WTC11 (cell line): ENCODE measurements at regions not wholly inside any gene's neighbourhood (a gene's known extent, or its start where the extent isn't known, plus 50 kb on each side); places are given as distances from the start of the nearest gene placed in this dataset.

Experiments
- ATAC-seq: fragments of 200-7000 bp; cut with Tn5 transposase; 2 replicates; pipeline ENCODE4 v1.10.0; 2021; ENCODE audit warnings: mild to moderate bottlenecking, moderate library complexity
- CTCF ChIA-PET: fragments of 300-600 bp; sonication (Branson Sonifier 250); formaldehyde crosslinking; loops from one replicate; lab custom pipeline; 2021; ENCODE audit warnings: antibody characterized with exemption; lab: Charles Lee
- POLR2A ChIA-PET: fragments of 350-600 bp; sonication (Branson Sonifier 250); formaldehyde crosslinking; loops from one replicate; lab custom pipeline; 2021; ENCODE audit warnings: antibody characterized with exemption; lab: Charles Lee
- DNase-seq: peaks from one replicate; pipeline ENCODE4 v3.0.0; 2021; ENCODE audit warnings: low spot score
- H3K27ac Mint-ChIP-seq: 2 replicates; pipeline ENCODE4 v1.8.0; 2021; ENCODE audit warnings: mixed read lengths
- H3K27me3 Mint-ChIP-seq: 2 replicates; pipeline ENCODE4 v1.8.0; 2021; ENCODE audit warnings: low read depth, mild to moderate bottlenecking, moderate library complexity, mixed read lengths
- H3K36me3 Mint-ChIP-seq: 2 replicates; pipeline ENCODE4 v1.8.0; 2021; ENCODE audit warnings: mixed read lengths
- H3K4me1 Mint-ChIP-seq: 2 replicates; pipeline ENCODE4 v1.8.0; 2022; ENCODE audit warnings: mixed read lengths
- H3K4me3 Mint-ChIP-seq: 2 replicates; pipeline ENCODE4 v1.8.0; 2021; ENCODE audit warnings: mild to moderate bottlenecking, moderate library complexity, mixed read lengths
- H3K9me3 Mint-ChIP-seq: 2 replicates; pipeline ENCODE4 v1.8.0; 2021; ENCODE audit warnings: mixed read lengths
- ATF1 ChIP-seq: sonication (generic); formaldehyde crosslinking; IDR thresholded peaks from 2 replicates; pipeline ENCODE4 v1.8.1; 2023; ENCODE audit warnings: mild to moderate bottlenecking, moderate library complexity, missing genetic modification reagents
- ESRRA ChIP-seq: sonication (generic); formaldehyde crosslinking; IDR thresholded peaks from 2 replicates; pipeline ENCODE4 v1.8.1; 2022; ENCODE audit warnings: mild to moderate bottlenecking, missing genetic modification reagents, borderline replicate concordance
- FOXP1 ChIP-seq: sonication (generic); formaldehyde crosslinking; IDR thresholded peaks from 2 replicates; pipeline ENCODE4 v1.8.0; 2022; ENCODE audit warnings: missing genetic modification reagents, mild to moderate bottlenecking, moderate library complexity, borderline replicate concordance
- GTF2I ChIP-seq: fragments of 250-450 bp; sonication (Bioruptor Pico); conservative IDR thresholded peaks from 2 replicates; pipeline ENCODE4 v1.4.0; 2021; ENCODE audit warnings: mild to moderate bottlenecking
- KAT7 ChIP-seq: sonication (generic); formaldehyde crosslinking; IDR thresholded peaks from 2 replicates; pipeline ENCODE4 v1.8.1; 2023; ENCODE audit warnings: missing genetic modification reagents, mild to moderate bottlenecking, borderline replicate concordance
- NFYB ChIP-seq: sonication (generic); formaldehyde crosslinking; conservative IDR thresholded peaks from 2 replicates; pipeline ENCODE4 v1.8.0; 2022; ENCODE audit warnings: low read depth, missing genetic modification reagents
- OVOL2 ChIP-seq: fragments of 250-450 bp; sonication (Bioruptor Pico); IDR thresholded peaks from 2 replicates; pipeline ENCODE4 v1.9.0; 2021; ENCODE audit warnings: mild to moderate bottlenecking, borderline replicate concordance
- TEAD4 ChIP-seq: sonication (generic); formaldehyde crosslinking; IDR thresholded peaks from 2 replicates; pipeline ENCODE4 v1.8.0; 2022; ENCODE audit warnings: mild to moderate bottlenecking, missing genetic modification reagents
- ZNF219 ChIP-seq: sonication (generic); formaldehyde crosslinking; IDR thresholded peaks from 2 replicates; pipeline ENCODE4 v1.8.0; 2023; ENCODE audit warnings: missing genetic modification reagents, mild to moderate bottlenecking, borderline replicate concordance
- ZNF263 ChIP-seq: sonication (generic); formaldehyde crosslinking; IDR thresholded peaks from 2 replicates; pipeline ENCODE4 v1.8.1; 2022; ENCODE audit warnings: low read depth, mild to moderate bottlenecking, moderate library complexity, missing genetic modification reagents
- ZNF317 ChIP-seq: sonication (generic); formaldehyde crosslinking; IDR thresholded peaks from 2 replicates; pipeline ENCODE4 v1.8.1; 2023; ENCODE audit warnings: low read depth, mild to moderate bottlenecking, moderate library complexity, missing genetic modification reagents, borderline replicate concordance
- TF ChIP-seq, protein P1 (sequence below): sonication (generic); formaldehyde crosslinking; IDR thresholded peaks from 2 replicates; pipeline ENCODE4 v1.8.0; 2023; ENCODE audit warnings: mild to moderate bottlenecking, missing genetic modification reagents
- TF ChIP-seq, protein P2 (sequence below): fragments of 250-450 bp; sonication (Bioruptor Pico); IDR thresholded peaks from 2 replicates; pipeline ENCODE4 v1.9.0; 2021; ENCODE audit warnings: mild to moderate bottlenecking
- TF ChIP-seq, protein P3 (sequence below): sonication (generic); formaldehyde crosslinking; IDR thresholded peaks from 2 replicates; pipeline ENCODE4 v1.8.1; 2022; ENCODE audit warnings: mild to moderate bottlenecking, moderate library complexity, missing genetic modification reagents
- TF ChIP-seq, protein P4 (sequence below): fragments of 200-600 bp; IDR thresholded peaks from 2 replicates; pipeline ENCODE4 v1.8.0; 2022; ENCODE audit warnings: antibody characterized with exemption

DNA sequence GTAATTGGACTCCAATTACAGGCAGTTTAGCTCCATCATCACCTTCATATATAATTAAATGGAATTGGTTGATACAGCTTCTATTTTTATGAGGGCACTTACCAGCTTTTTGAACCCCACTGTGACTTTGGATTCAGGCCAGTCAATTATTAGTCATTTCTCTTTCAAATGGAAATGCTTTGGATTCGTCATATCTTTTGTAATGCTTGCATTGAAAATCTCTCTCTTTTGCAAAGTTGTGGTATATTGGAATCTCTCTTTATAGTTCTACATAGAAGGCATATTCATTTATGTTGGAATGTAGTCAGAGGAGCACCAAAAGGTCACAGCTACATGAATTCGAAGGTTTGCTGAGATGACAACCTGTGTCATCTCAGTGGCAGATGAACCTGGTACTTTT is 1074.3 kb upstream of the SLC10A2 start:
- Mint-ChIP-seq H3K27me3 (no peaks in the 10 kb centered on the region), H3K4me1 (peaks cover 32% of the 10 kb centered on the region), H3K4me3 (no peak overlapping the region), H3K27ac (no peak overlapping the region), H3K9me3 (no peaks in the 10 kb centered on the region), H3K36me3 (no peaks in the 10 kb centered on the region)
- ChIA-PET CTCF (interaction anchor here (0.5 kb wide), 1 partner anchor 251 kb away, joined by 5 read pairs; no protein-coding TSS in a partner anchor), POLR2A (no interaction called here)
- DNase-seq = no peak
- TF ChIP-seq GTF2I (CRISPR knock-in tag) (no peak), ATF1 (CRISPR knock-in tag) (no peak), ESRRA (CRISPR knock-in tag) (no peak), ZNF263 (no peak), TEAD4 (no peak)
- TF ChIP-seq, protein P1, sequence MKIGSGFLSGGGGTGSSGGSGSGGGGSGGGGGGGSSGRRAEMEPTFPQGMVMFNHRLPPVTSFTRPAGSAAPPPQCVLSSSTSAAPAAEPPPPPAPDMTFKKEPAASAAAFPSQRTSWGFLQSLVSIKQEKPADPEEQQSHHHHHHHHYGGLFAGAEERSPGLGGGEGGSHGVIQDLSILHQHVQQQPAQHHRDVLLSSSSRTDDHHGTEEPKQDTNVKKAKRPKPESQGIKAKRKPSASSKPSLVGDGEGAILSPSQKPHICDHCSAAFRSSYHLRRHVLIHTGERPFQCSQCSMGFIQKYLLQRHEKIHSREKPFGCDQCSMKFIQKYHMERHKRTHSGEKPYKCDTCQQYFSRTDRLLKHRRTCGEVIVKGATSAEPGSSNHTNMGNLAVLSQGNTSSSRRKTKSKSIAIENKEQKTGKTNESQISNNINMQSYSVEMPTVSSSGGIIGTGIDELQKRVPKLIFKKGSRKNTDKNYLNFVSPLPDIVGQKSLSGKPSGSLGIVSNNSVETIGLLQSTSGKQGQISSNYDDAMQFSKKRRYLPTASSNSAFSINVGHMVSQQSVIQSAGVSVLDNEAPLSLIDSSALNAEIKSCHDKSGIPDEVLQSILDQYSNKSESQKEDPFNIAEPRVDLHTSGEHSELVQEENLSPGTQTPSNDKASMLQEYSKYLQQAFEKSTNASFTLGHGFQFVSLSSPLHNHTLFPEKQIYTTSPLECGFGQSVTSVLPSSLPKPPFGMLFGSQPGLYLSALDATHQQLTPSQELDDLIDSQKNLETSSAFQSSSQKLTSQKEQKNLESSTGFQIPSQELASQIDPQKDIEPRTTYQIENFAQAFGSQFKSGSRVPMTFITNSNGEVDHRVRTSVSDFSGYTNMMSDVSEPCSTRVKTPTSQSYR (CRISPR knock-in tag) = no peak
- TF ChIP-seq, protein P2, sequence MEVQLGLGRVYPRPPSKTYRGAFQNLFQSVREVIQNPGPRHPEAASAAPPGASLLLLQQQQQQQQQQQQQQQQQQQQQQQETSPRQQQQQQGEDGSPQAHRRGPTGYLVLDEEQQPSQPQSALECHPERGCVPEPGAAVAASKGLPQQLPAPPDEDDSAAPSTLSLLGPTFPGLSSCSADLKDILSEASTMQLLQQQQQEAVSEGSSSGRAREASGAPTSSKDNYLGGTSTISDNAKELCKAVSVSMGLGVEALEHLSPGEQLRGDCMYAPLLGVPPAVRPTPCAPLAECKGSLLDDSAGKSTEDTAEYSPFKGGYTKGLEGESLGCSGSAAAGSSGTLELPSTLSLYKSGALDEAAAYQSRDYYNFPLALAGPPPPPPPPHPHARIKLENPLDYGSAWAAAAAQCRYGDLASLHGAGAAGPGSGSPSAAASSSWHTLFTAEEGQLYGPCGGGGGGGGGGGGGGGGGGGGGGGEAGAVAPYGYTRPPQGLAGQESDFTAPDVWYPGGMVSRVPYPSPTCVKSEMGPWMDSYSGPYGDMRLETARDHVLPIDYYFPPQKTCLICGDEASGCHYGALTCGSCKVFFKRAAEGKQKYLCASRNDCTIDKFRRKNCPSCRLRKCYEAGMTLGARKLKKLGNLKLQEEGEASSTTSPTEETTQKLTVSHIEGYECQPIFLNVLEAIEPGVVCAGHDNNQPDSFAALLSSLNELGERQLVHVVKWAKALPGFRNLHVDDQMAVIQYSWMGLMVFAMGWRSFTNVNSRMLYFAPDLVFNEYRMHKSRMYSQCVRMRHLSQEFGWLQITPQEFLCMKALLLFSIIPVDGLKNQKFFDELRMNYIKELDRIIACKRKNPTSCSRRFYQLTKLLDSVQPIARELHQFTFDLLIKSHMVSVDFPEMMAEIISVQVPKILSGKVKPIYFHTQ (CRISPR knock-in tag) = no peak
- TF ChIP-seq, protein P3, sequence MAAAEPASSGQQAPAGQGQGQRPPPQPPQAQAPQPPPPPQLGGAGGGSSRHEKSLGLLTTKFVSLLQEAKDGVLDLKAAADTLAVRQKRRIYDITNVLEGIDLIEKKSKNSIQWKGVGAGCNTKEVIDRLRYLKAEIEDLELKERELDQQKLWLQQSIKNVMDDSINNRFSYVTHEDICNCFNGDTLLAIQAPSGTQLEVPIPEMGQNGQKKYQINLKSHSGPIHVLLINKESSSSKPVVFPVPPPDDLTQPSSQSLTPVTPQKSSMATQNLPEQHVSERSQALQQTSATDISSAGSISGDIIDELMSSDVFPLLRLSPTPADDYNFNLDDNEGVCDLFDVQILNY (CRISPR knock-in tag) = no peak
- ATAC-seq = no peak

DNA sequence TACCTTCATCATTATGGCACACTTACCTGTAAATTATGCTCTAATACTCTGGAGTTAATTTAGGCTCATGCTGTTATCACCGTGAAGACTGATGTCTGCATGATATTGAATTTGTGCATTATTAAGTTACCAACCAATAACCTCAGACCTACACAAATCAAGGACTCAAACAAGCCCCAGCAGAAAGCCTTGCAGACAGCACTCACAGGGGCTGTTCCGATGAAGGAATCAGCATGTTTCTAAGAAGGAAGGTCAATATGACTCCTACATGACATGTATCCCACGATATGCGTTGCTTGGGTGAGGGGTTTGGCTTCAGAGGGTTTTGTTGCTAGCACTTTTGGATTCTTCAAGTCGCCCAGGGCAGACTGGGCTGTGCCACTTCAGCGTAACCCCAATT is 1071.2 kb upstream of the SLC10A2 start:
- Mint-ChIP-seq H3K27ac (no peak overlapping the region), H3K4me3 (no peak overlapping the region), H3K36me3 (no peaks in the 10 kb centered on the region), H3K4me1 (peaks cover 17% of the 10 kb centered on the region), H3K9me3 (no peaks in the 10 kb centered on the region), H3K27me3 (no peaks in the 10 kb centered on the region)
- DNase-seq = no peak
- no peak for ATAC-seq
- POLR2A ChIA-PET = no interaction called here
- TF ChIP-seq ZNF219 (no peak), KAT7 (CRISPR knock-in tag) (no peak), FOXP1 (CRISPR knock-in tag) (no peak), OVOL2 (CRISPR knock-in tag) (no peak), NFYB (CRISPR knock-in tag) (no peak), ZNF317 (CRISPR knock-in tag) (no peak)
- TF ChIP-seq, protein P3 (CRISPR knock-in tag) = no peak
- TF ChIP-seq, protein P4, sequence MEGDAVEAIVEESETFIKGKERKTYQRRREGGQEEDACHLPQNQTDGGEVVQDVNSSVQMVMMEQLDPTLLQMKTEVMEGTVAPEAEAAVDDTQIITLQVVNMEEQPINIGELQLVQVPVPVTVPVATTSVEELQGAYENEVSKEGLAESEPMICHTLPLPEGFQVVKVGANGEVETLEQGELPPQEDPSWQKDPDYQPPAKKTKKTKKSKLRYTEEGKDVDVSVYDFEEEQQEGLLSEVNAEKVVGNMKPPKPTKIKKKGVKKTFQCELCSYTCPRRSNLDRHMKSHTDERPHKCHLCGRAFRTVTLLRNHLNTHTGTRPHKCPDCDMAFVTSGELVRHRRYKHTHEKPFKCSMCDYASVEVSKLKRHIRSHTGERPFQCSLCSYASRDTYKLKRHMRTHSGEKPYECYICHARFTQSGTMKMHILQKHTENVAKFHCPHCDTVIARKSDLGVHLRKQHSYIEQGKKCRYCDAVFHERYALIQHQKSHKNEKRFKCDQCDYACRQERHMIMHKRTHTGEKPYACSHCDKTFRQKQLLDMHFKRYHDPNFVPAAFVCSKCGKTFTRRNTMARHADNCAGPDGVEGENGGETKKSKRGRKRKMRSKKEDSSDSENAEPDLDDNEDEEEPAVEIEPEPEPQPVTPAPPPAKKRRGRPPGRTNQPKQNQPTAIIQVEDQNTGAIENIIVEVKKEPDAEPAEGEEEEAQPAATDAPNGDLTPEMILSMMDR = no peak
- CTCF ChIA-PET = no interaction called here
